Right lobe of liver (tissue), 6 donors: ENCODE measurements at regions not wholly inside any gene's neighbourhood (a gene's known extent, or its start where the extent isn't known, plus 50 kb on each side); places are given as distances from the start of the nearest gene placed in this dataset.
A peak's percentile ranks its signal among the peaks of the same experiment; 100 is the strongest.

Source experiments
- ATAC-seq, 4 donors: fragments of 200-7000 bp; cut with Tn5 transposase; one replicate each; pipeline ENCODE4 v1.9.1; 2020; ENCODE audit warnings: mild to moderate bottlenecking in 4 of 4, moderate library complexity in 4 of 4
- DNase-seq, 3 donors: peaks; one replicate each; pipeline ENCODE4 v3.0.0-alpha.2; 2020
- H3K27ac ChIP-seq, 3 donors: fragments of 200-600 bp; one replicate each; pipeline ENCODE4 v1.8.0; 2022
- H3K27me3 ChIP-seq, 2 donors: fragments of 200-600 bp; one replicate each; pipeline ENCODE4 v1.8.0; 2022
- H3K36me3 ChIP-seq, 4 donors: fragments of 200-600 bp; sonication (generic) in 1 of 4; one replicate each; pipeline versions ENCODE4 v1.5.1 to v1.8.0; 2017 to 2022; ENCODE audit warnings: control low read depth in 1 of 4
- H3K4me1 ChIP-seq, 4 donors: fragments of 200-600 bp; sonication (generic) in 1 of 4; one replicate each; pipeline versions ENCODE4 v1.5.1 to v1.8.0; 2017 to 2022; ENCODE audit warnings: control low read depth in 1 of 4
- H3K4me3 ChIP-seq, 3 donors: fragments of 200-600 bp; one replicate each; pipeline ENCODE4 v1.8.0; 2022
- H3K9me3 ChIP-seq, 4 donors: fragments of 200-600 bp; sonication (generic) in 1 of 4; one replicate each; pipeline versions ENCODE4 v1.5.1 to v1.8.0; 2017 to 2022; ENCODE audit warnings: control low read depth in 1 of 4
- POLR2A ChIP-seq: fragments of 450-650 bp; IDR thresholded peaks from one replicate; pipeline ENCODE4 v1.6.1; 2017; ENCODE audit warnings: antibody characterized with exemption, mild to moderate bottlenecking
- WGBS: methylation state at CpG from one replicate; pipeline ENCODE4 v1.1.6; 2018; ENCODE audit warnings: low coverage, low lambda C conversion rate; ENCODE audit not compliant: insufficient coverage; ENCODE audit errors: missing lambda C conversion rate; 5-methylcytosine and 5-hydroxymethylcytosine counted together
- intact Hi-C, 2 donors: fragments of 100-400 bp; cut with DNase I; formaldehyde crosslinking; loops; one replicate each; pipeline versions ENCODE4 v1.11.2 to v1.14.1; 2022
- TF ChIP-seq, protein P1 (sequence below), 4 donors: fragments of 200-600 bp in 3 of 4; fragments of 450-650 bp in 1 of 4; IDR thresholded peaks; one replicate each; pipeline versions ENCODE4 v1.5.1 to v1.8.0; 2016 to 2022; ENCODE audit warnings: antibody characterized with exemption in 4 of 4, mild to moderate bottlenecking in 2 of 4
- donor health status: DM: no; HTN: yes; CAD: no.
- donor health status: DM: no; HTN: no; CAD: no.
- donor health status: DM: no; HTN: no; CAD: no.
- donor health status: DM: no; HTN: yes; CAD: no.
- donor health status: DM: no; HTN: yes; CAD: no.

GRCh38 chr22:49541693-49542230, 285.9 kb downstream of the BRD1 start:
- ATAC-seq (peak in 1 of 4 donors; percentile 28), DNase-seq (peak in 2 of 3 donors; percentile 30 to 47)
- H3K27me3 ChIP-seq = no peaks in the 10 kb centered on the region
- no peak overlapping the region for H3K27ac ChIP-seq
- TF ChIP-seq, protein P1, sequence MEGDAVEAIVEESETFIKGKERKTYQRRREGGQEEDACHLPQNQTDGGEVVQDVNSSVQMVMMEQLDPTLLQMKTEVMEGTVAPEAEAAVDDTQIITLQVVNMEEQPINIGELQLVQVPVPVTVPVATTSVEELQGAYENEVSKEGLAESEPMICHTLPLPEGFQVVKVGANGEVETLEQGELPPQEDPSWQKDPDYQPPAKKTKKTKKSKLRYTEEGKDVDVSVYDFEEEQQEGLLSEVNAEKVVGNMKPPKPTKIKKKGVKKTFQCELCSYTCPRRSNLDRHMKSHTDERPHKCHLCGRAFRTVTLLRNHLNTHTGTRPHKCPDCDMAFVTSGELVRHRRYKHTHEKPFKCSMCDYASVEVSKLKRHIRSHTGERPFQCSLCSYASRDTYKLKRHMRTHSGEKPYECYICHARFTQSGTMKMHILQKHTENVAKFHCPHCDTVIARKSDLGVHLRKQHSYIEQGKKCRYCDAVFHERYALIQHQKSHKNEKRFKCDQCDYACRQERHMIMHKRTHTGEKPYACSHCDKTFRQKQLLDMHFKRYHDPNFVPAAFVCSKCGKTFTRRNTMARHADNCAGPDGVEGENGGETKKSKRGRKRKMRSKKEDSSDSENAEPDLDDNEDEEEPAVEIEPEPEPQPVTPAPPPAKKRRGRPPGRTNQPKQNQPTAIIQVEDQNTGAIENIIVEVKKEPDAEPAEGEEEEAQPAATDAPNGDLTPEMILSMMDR (IDR thresholded peaks at IDR 0.05) = no peak
- no peak for TF ChIP-seq POLR2A
- no peaks in the 10 kb centered on the region for H3K36me3 ChIP-seq
- H3K9me3 ChIP-seq = no peaks in the 10 kb centered on the region
- no peak overlapping the region for H3K4me3 ChIP-seq
- 78% methylated on average over 9 of the region's 15 CpGs for WGBS
- no peaks in the 10 kb centered on the region for H3K4me1 ChIP-seq
- intact Hi-C loops = no loop called here

- no peaks in the 10 kb centered on the region for H3K27me3 ChIP-seq
- ATAC-seq = peak in 1 of 4 donors; percentile 41
Measured at GRCh38 chr22:49540913-49541692, 286.6 kb downstream of the BRD1 start.

DNA sequence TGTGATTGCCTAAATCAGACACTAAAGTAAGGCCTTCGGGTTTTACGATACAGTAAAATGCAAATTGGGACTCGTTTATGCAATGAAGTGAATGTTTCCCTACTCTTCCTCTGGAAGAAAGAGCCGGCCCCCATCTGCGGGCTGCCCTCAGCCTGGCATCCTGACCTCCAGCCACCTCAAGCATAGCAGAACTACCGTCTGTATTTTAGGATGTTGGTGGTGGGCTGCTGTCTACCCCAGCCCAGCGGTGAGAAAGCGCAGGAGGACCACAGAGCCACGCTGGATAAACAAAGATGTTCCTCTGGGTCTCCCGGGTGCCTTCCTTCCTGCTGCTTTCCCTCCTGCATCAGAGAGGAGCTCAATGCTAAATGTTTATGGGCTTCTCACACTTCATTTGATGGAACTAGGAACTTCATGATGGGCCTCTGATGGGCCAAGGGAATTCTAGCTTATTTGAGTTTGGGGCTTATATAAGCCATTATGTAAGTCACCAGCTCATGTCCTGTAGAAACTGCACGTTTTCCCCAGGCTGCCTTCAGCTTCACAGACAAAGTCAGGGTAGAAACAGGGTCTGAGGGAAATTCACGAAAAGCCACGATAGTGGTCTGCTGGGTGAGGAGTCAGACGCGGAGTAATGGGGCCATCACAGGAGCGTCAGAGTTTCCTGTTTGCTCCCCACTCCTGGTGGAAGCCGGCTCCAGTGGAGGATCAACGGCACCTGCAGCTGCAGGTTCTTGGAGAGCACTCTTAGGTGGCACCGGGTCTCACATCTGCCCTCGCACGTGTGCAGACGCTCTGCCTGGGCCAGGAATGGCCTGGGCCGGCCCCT, 287.4 kb downstream of the BRD1 start:
- Histone ChIP-seq H3K9me3 (no peaks in the 10 kb centered on the region), H3K36me3 (no peaks in the 10 kb centered on the region), H3K4me1 (no peaks in the 10 kb centered on the region), H3K27ac (no peak overlapping the region), H3K4me3 (no peak overlapping the region), H3K27me3 (no peaks in the 10 kb centered on the region)
- DNase-seq (peak in 1 of 3 donors; percentile 27), ATAC-seq (no peak)
- WGBS = 67% methylated on average over 15 of the region's 23 CpGs
- no peak for TF ChIP-seq POLR2A
- TF ChIP-seq, protein P1 (IDR thresholded peaks at IDR 0.05) = no peak
- intact Hi-C loops = no loop called here

More at GRCh38 chr22:49540913-49541692, 286.6 kb downstream of the BRD1 start:
- no peak overlapping the region for H3K27ac ChIP-seq
- H3K4me3 ChIP-seq = no peak overlapping the region
- H3K36me3 ChIP-seq = no peaks in the 10 kb centered on the region
- peak in 2 of 3 donors; percentile 36 to 47 for DNase-seq
- intact Hi-C loops = no loop called here
- TF ChIP-seq, protein P1 (IDR thresholded peaks at IDR 0.05) = no peak
- TF ChIP-seq POLR2A = no peak
- 97% methylated on average over 10 of the region's 59 CpGs for WGBS
- H3K4me1 ChIP-seq = no peaks in the 10 kb centered on the region
- no peaks in the 10 kb centered on the region for H3K9me3 ChIP-seq

DNA sequence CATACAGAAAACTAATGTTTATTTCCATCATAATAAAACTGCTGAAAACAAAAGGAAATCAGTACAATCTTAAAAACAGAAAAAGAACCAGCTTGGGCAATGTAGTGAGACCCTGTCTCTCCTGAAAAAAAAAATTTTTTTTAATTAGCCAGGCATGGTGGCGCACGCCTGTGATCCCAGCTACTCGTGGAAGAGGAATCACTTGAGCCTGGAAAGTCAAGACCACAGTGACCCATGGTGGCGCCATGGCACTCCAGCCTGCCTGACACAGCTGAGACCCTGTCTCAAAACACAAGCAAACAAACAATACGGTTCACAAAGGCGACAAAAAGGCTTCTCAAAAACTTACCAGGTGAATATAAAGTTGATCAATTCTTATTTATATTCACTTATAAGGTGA, 289.7 kb downstream of the BRD1 start:
- ATAC-seq (no peak), DNase-seq (peak in 1 of 3 donors; percentile 17)
- Histone ChIP-seq H3K4me3 (no peak overlapping the region), H3K27me3 (no peaks in the 10 kb centered on the region), H3K4me1 (no peaks in the 10 kb centered on the region), H3K36me3 (no peaks in the 10 kb centered on the region), H3K9me3 (no peaks in the 10 kb centered on the region), H3K27ac (no peak overlapping the region)
- no peak for TF ChIP-seq POLR2A
- TF ChIP-seq, protein P1 (IDR thresholded peaks at IDR 0.05) = no peak
- WGBS = 59% methylated on average over 6 of the region's 6 CpGs
- intact Hi-C loops = no loop called here
